Hepatocyte (in vitro differentiated cells): ENCODE measurements at regions not wholly inside any gene's neighbourhood (a gene's known extent, or its start where the extent isn't known, plus 50 kb on each side); places are given as distances from the start of the nearest gene placed in this dataset.

ENCODE experiments used
- DNase-seq: peaks from one replicate; pipeline ENCODE4 v3.0.0-alpha.2; 2016; ENCODE audit warnings: low spot score
- H2AFZ ChIP-seq: fragments of 200-600 bp; sonication (generic); 2 replicates; pipeline ENCODE4 v1.6.0; 2016; ENCODE audit warnings: antibody characterized with exemption, mild to moderate bottlenecking
- H3K27ac ChIP-seq: fragments of 200-600 bp; sonication (generic); 2 replicates; pipeline ENCODE4 v1.5.1; 2016; ENCODE audit warnings: mild to moderate bottlenecking
- H3K27me3 ChIP-seq: fragments of 200-600 bp; sonication (generic); 2 replicates; pipeline ENCODE4 v1.6.1; 2016
- H3K36me3 ChIP-seq: fragments of 200-600 bp; sonication (generic); replicated peaks from 2 replicates; pipeline ENCODE4 v1.5.1; 2016; ENCODE audit warnings: low read depth; ENCODE audit not compliant: insufficient read depth
- H3K4me1 ChIP-seq: fragments of 200-600 bp; sonication (generic); 2 replicates; pipeline ENCODE4 v1.5.1; 2016; ENCODE audit warnings: mild to moderate bottlenecking, moderate library complexity; ENCODE audit not compliant: insufficient read depth
- H3K4me2 ChIP-seq: fragments of 200-600 bp; sonication (generic); 2 replicates; pipeline ENCODE4 v1.6.0; 2016
- H3K4me3 ChIP-seq: fragments of 200-600 bp; sonication (generic); 2 replicates; pipeline ENCODE4 v1.5.1; 2016; ENCODE audit warnings: mild to moderate bottlenecking
- H3K79me2 ChIP-seq: fragments of 200-600 bp; sonication (generic); 2 replicates; pipeline ENCODE4 v1.6.0; 2017; ENCODE audit warnings: mild to moderate bottlenecking
- H3K9me2 ChIP-seq: fragments of 200-600 bp; sonication (generic); replicated peaks from 2 replicates; pipeline ENCODE4 v1.6.0; 2017; ENCODE audit warnings: mild to moderate bottlenecking; ENCODE audit not compliant: insufficient read depth
- H3K9me3 ChIP-seq: fragments of 200-600 bp; sonication (generic); 2 replicates; pipeline ENCODE4 v1.5.1; 2016; ENCODE audit warnings: low read depth, mild to moderate bottlenecking
- H4K20me1 ChIP-seq: fragments of 200-600 bp; sonication (generic); 2 replicates; pipeline ENCODE4 v1.6.0; 2016; ENCODE audit warnings: mild to moderate bottlenecking; ENCODE audit not compliant: insufficient read depth, poor library complexity, severe bottlenecking
- EZH2 ChIP-seq: fragments of 200-600 bp; sonication (generic); IDR thresholded peaks from 2 replicates; pipeline ENCODE4 v1.6.1; 2016; ENCODE audit warnings: antibody characterized with exemption, mild to moderate bottlenecking, borderline replicate concordance
- EZH2phosphoT487 ChIP-seq: fragments of 200-600 bp; sonication (generic); IDR thresholded peaks from one replicate; pipeline ENCODE4 v1.6.1; 2018; ENCODE audit warnings: antibody characterized with exemption, mild to moderate bottlenecking, low read depth, moderate library complexity; ENCODE audit not compliant: unreplicated experiment, severe bottlenecking
- WGBS: methylation state at CpG from one replicate; pipeline ENCODE4 v1.1.6; 2016; ENCODE audit warnings: low lambda C conversion rate; ENCODE audit errors: missing lambda C conversion rate; 5-methylcytosine and 5-hydroxymethylcytosine counted together
- TF ChIP-seq, protein P1 (sequence below): fragments of 200-600 bp; sonication (generic); IDR thresholded peaks from 2 replicates; pipeline ENCODE4 v1.5.1; 2016; ENCODE audit warnings: antibody characterized with exemption, mild to moderate bottlenecking; ENCODE audit not compliant: poor library complexity

DNA sequence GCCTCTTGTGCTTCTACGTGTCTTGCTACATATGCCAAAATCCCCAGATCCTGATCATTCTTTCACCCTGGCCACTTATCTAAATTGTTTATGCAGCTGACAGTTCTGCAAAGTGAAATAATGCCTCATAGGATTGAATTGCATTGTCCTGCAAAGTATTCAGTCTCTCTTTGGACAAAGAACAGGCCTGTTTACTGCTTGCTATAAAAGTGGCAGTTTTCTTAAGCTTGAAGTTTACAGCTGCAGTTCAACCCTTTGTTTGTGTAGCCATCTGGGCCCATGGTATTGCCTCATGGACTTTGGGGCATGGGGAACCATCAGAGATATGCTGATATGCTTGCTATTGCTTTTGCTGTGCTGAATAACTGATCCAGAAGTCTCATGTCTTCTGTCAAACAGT lies 523.2 kb downstream of the OTOL1 start:
- no peak overlapping the region for H3K4me3 ChIP-seq

DNA sequence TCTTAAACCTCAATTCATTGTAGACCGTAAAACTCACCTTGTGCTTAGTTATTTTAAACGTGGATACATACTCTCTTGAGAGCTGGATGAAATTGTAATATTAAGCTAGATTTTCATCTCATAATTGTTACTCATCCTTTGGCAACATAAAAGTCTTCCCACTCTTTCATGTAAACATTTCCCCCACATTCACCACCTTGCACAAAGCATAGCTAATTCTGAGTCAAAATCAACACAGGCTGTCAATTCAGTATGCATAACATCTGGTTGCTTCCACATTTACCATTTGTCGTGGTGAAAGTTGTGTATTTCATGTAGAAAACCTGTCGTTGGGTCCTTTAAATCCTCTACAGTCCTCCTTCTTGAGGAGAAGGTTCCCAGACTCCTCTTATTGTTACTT lies 524.6 kb downstream of the OTOL1 start:
- H3K36me3 ChIP-seq: no peaks in the 10 kb centered on the region
- WGBS: 87% methylated on average over 4 of the region's 4 CpGs
- no peaks in the 10 kb centered on the region for H3K79me2 ChIP-seq
- TF ChIP-seq EZH2 (no peak), EZH2phosphoT487 (no peak)
- TF ChIP-seq, protein P1, sequence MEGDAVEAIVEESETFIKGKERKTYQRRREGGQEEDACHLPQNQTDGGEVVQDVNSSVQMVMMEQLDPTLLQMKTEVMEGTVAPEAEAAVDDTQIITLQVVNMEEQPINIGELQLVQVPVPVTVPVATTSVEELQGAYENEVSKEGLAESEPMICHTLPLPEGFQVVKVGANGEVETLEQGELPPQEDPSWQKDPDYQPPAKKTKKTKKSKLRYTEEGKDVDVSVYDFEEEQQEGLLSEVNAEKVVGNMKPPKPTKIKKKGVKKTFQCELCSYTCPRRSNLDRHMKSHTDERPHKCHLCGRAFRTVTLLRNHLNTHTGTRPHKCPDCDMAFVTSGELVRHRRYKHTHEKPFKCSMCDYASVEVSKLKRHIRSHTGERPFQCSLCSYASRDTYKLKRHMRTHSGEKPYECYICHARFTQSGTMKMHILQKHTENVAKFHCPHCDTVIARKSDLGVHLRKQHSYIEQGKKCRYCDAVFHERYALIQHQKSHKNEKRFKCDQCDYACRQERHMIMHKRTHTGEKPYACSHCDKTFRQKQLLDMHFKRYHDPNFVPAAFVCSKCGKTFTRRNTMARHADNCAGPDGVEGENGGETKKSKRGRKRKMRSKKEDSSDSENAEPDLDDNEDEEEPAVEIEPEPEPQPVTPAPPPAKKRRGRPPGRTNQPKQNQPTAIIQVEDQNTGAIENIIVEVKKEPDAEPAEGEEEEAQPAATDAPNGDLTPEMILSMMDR: no peak
- H3K27ac ChIP-seq: no peak overlapping the region
- DNase-seq: no peak
- H3K9me3 ChIP-seq: no peaks in the 10 kb centered on the region
- no peak overlapping the region for H2AFZ ChIP-seq
- no peak overlapping the region for H3K4me3 ChIP-seq
- H3K27me3 ChIP-seq: no peaks in the 10 kb centered on the region
- H3K9me2 ChIP-seq: no peaks in the 10 kb centered on the region
- no peaks in the 10 kb centered on the region for H3K4me1 ChIP-seq
- no peaks in the 10 kb centered on the region for H4K20me1 ChIP-seq
- no peak overlapping the region for H3K4me2 ChIP-seq

More for the DNA sequence above, 523.2 kb downstream of the OTOL1 start:
- WGBS: 73% methylated on average over 1 of the region's 1 CpG
- Histone ChIP-seq H3K79me2 (no peaks in the 10 kb centered on the region), H2AFZ (no peak overlapping the region), H3K9me3 (no peaks in the 10 kb centered on the region), H3K27ac (peak overlapping the region; percentile 13), H4K20me1 (no peaks in the 10 kb centered on the region), H3K4me2 (no peak overlapping the region), H3K36me3 (no peaks in the 10 kb centered on the region), H3K27me3 (no peaks in the 10 kb centered on the region), H3K9me2 (no peaks in the 10 kb centered on the region), H3K4me1 (no peaks in the 10 kb centered on the region)
- DNase-seq: peak; percentile 10
- no peak for TF ChIP-seq EZH2
- no peak for TF ChIP-seq EZH2phosphoT487
- TF ChIP-seq, protein P1: no peak

DNA sequence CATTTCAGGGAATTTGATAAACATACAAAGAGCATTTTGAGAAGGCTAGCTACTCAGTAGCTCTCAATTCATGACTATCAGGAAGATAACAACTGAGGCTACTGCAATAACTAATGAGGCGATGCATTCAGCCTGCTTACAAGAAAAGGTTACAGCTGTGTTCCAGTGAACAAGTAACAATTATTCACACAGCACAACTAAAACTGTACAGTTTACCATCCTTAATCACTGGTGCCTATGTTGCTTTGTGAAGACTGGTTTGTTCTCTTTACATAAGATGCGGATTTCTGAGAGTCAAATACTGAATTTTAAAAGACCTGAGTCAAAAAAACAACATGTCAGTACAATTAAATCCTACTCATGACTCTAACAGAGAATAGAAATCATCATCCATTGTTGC lies 526.3 kb downstream of the OTOL1 start:
- 88% methylated on average over 2 of the region's 2 CpGs for WGBS
- H3K27ac ChIP-seq: no peak overlapping the region
- H4K20me1 ChIP-seq: no peaks in the 10 kb centered on the region
- H3K9me3 ChIP-seq: no peaks in the 10 kb centered on the region
- no peak for TF ChIP-seq EZH2
- TF ChIP-seq EZH2phosphoT487: no peak
- TF ChIP-seq, protein P1: no peak
- H3K9me2 ChIP-seq: no peaks in the 10 kb centered on the region
- no peak for DNase-seq
- H3K4me1 ChIP-seq: no peaks in the 10 kb centered on the region
- no peaks in the 10 kb centered on the region for H3K79me2 ChIP-seq
- no peak overlapping the region for H3K4me3 ChIP-seq
- no peak overlapping the region for H2AFZ ChIP-seq
- H3K4me2 ChIP-seq: no peak overlapping the region
- no peaks in the 10 kb centered on the region for H3K27me3 ChIP-seq
- no peaks in the 10 kb centered on the region for H3K36me3 ChIP-seq

DNA sequence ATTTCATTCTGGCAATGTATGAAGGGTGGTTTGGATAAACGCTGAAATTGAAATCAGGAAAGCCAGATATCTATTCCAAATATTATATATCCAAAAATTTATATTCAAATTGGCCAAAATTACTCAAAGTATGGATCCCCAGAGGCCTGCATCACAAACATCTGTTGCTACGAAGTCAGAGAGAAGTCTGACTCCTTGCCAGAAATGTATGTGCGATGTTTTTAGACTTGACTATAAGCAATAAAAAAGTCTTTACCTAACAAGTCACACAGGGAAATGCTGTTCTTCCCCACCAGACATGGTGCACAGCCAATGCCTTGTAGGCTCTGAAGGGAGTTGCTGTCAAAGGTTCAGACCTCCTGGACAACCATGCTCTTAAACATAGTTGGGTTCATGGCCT lies 533.1 kb downstream of the OTOL1 start:
- WGBS: 98% methylated on average over 3 of the region's 3 CpGs
- no peak for TF ChIP-seq EZH2
- no peak for TF ChIP-seq EZH2phosphoT487
- TF ChIP-seq, protein P1: no peak
- Histone ChIP-seq H3K9me3 (no peaks in the 10 kb centered on the region), H2AFZ (no peak overlapping the region), H3K4me1 (no peaks in the 10 kb centered on the region), H3K27ac (no peak overlapping the region), H3K79me2 (no peaks in the 10 kb centered on the region), H3K27me3 (no peaks in the 10 kb centered on the region), H3K4me2 (no peak overlapping the region), H3K9me2 (no peaks in the 10 kb centered on the region), H3K36me3 (no peaks in the 10 kb centered on the region), H3K4me3 (no peak overlapping the region), H4K20me1 (no peaks in the 10 kb centered on the region)
- no peak for DNase-seq
